ENCODE measurements at regions not wholly inside any gene's neighbourhood (a gene's known extent, or its start where the extent isn't known, plus 50 kb on each side); places are given as distances from the start of the nearest gene placed in this dataset.

DNA sequence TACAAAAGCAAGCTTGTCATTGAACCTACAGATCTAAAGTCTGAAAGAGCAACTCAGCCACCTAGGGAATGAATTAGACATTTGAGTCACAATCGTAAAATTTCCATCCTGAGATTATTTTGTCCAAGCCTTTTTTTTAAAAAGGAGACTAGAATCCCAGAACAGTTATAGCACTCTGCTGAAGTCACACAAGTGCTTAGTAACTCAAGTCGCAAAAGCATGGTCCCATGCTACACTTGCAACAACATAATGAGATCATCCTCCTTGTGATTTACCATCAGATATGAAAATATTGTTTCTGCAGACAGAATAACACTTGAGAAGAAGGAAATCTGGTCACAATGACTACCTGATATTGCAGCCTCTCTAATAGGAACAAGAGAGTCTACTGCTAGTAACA, 106.7 kb downstream of the ZIC4 start:
- TF ChIP-seq CTCF (IDR thresholded peaks at IDR 0.05) (no peak), IRF2 (CRISPR knock-in tag; IDR thresholded peaks at IDR 0.05; ENCODE audit: borderline replicate concordance, low read depth) (no peak), GABPB1 (CRISPR knock-in tag; IDR thresholded peaks at IDR 0.05) (no peak), ATF2 (CRISPR knock-in tag; IDR thresholded peaks at IDR 0.05; ENCODE audit: borderline replicate concordance, low read depth) (no peak)
- TF ChIP-seq, protein P1, sequence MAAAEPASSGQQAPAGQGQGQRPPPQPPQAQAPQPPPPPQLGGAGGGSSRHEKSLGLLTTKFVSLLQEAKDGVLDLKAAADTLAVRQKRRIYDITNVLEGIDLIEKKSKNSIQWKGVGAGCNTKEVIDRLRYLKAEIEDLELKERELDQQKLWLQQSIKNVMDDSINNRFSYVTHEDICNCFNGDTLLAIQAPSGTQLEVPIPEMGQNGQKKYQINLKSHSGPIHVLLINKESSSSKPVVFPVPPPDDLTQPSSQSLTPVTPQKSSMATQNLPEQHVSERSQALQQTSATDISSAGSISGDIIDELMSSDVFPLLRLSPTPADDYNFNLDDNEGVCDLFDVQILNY (CRISPR knock-in tag; IDR thresholded peaks at IDR 0.05) = no peak

Data from WTC11 (cell line).